ENCODE measurements at regions not wholly inside any gene's neighbourhood (a gene's known extent, or its start where the extent isn't known, plus 50 kb on each side); places are given as distances from the start of the nearest gene placed in this dataset.

DNA sequence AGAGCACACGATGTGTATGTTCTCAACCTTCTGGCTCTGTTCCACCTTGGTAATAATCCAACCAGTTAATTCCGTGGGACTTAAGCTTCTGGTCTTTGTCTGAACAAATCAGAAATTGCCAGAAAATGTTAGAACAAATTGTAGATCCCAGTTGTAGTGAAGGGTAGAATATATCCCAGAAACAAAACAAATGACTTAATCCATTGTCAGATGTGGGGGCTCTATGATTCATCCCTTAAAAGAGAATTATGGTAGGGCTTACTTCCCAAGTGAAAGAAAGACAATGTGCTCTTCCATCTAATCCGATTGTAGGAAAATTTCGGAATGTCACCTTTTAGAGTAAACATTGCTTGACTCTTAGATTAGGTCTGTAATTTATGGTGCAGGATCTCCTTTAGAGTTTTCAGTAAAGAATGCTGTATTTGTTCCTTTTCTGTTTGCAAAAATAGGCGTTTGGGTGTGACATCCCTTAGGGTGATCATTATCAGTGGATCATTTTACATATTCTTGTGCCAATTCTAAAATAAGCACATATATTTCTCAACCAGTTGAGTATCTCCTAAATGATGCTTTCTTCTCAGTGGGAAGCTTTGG, 234.5 kb upstream of the ZNF217 start:
- no peak overlapping the region for H3K27ac ChIP-seq
- H3K27me3 ChIP-seq, result no peaks in the 10 kb centered on the region
- H3K4me3 Mint-ChIP-seq, result peak overlapping the region; percentile 23
- H2AFZ ChIP-seq (replicated peaks), result peak overlapping the region; percentile 87
- peaks cover 24% of the 10 kb centered on the region for H3K4me1 ChIP-seq
- H3K9ac ChIP-seq, result no peak overlapping the region
- no peaks in the 10 kb centered on the region for H3K9me3 ChIP-seq (ENCODE audit: low read depth)
- H3F3A ChIP-seq (ENCODE audit: low read depth), result no peaks in the 10 kb centered on the region
- H3K27me3 Mint-ChIP-seq (ENCODE audit: insufficient read depth, low read depth), result peaks cover 6% of the 10 kb centered on the region
- TF ChIP-seq, protein P1, sequence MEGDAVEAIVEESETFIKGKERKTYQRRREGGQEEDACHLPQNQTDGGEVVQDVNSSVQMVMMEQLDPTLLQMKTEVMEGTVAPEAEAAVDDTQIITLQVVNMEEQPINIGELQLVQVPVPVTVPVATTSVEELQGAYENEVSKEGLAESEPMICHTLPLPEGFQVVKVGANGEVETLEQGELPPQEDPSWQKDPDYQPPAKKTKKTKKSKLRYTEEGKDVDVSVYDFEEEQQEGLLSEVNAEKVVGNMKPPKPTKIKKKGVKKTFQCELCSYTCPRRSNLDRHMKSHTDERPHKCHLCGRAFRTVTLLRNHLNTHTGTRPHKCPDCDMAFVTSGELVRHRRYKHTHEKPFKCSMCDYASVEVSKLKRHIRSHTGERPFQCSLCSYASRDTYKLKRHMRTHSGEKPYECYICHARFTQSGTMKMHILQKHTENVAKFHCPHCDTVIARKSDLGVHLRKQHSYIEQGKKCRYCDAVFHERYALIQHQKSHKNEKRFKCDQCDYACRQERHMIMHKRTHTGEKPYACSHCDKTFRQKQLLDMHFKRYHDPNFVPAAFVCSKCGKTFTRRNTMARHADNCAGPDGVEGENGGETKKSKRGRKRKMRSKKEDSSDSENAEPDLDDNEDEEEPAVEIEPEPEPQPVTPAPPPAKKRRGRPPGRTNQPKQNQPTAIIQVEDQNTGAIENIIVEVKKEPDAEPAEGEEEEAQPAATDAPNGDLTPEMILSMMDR (IDR thresholded peaks at IDR 0.05), result no peak
- TF ChIP-seq EZH2 (IDR thresholded peaks at IDR 0.05) (no peak), EZH2phosphoT487 (IDR thresholded peaks at IDR 0.05) (no peak)
- H3K4me1 Mint-ChIP-seq, result peaks cover 48% of the 10 kb centered on the region
- H3K9me3 Mint-ChIP-seq, result peaks cover 2% of the 10 kb centered on the region
- H3K79me2 ChIP-seq (ENCODE audit: low read depth), result no peaks in the 10 kb centered on the region
- H3K27ac Mint-ChIP-seq, result peak overlapping the region; percentile 98
- no peak for DNase-seq (ENCODE audit: low spot score)
- no peaks in the 10 kb centered on the region for H4K20me1 ChIP-seq (ENCODE audit: low read depth)
- H3K36me3 Mint-ChIP-seq, result no peaks in the 10 kb centered on the region
- H3K4me3 ChIP-seq, result no peak overlapping the region
- peak overlapping the region; percentile 26 for H3K4me2 ChIP-seq
- H3K36me3 ChIP-seq, result no peaks in the 10 kb centered on the region

DNA sequence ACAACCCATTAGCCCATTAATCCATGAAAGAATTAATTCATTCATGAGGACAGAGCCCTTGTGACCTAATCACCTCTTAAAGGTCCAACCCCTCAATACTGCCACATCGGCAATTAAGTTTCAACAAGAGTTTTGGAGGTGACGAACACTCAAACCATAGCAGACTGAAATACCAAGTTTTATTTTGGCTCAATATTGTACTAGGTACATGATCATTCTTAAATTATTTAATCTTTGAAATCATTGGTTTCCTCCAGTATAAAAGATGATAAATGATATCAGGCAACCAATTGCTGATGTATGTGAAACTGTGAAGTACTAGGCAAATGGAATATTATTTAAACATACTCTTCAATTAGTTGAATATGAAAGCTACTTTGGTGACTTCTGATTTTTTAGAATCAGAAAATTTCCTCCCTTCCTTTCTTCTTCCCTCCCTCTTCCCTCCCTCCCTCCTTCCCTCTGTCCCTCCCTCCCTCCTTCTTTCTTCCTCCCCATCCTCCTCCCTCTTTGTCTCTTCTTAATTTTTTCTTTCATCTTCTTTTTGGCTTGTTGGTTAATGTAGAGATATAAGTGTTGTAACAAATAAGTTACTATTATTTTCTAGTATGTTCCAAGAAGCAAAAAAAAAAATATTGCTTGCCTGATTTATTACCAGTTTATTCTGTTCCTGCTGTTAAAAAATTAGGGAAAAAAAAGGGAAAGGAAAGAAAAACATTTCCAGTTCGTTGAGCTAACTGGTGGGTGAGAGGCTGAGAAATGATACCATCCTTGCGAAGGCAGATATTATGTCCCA, 233.9 kb upstream of the ZNF217 start:
- Mint-ChIP-seq H3K4me3 (no peak overlapping the region), H3K27ac (peak overlapping the region; percentile 12), H3K9me3 (peaks cover 2% of the 10 kb centered on the region), H3K27me3 (ENCODE audit: insufficient read depth, low read depth) (peaks cover 6% of the 10 kb centered on the region), H3K36me3 (no peaks in the 10 kb centered on the region), H3K4me1 (peaks cover 48% of the 10 kb centered on the region)
- DNase-seq (ENCODE audit: low spot score), result no peak
- no peak overlapping the region for H3K27ac ChIP-seq
- H3K79me2 ChIP-seq (ENCODE audit: low read depth), result no peaks in the 10 kb centered on the region
- TF ChIP-seq EZH2phosphoT487 (IDR thresholded peaks at IDR 0.05) (no peak), EZH2 (IDR thresholded peaks at IDR 0.05) (no peak)
- TF ChIP-seq, protein P1 (IDR thresholded peaks at IDR 0.05), result no peak
- H3F3A ChIP-seq (ENCODE audit: low read depth), result no peaks in the 10 kb centered on the region
- H3K9me3 ChIP-seq (ENCODE audit: low read depth), result no peaks in the 10 kb centered on the region
- no peak overlapping the region for H3K4me3 ChIP-seq
- no peak overlapping the region for H2AFZ ChIP-seq (replicated peaks)
- no peaks in the 10 kb centered on the region for H4K20me1 ChIP-seq (ENCODE audit: low read depth)
- H3K9ac ChIP-seq, result no peak overlapping the region
- no peaks in the 10 kb centered on the region for H3K36me3 ChIP-seq
- no peak overlapping the region for H3K4me2 ChIP-seq
- peaks cover 24% of the 10 kb centered on the region for H3K4me1 ChIP-seq
- no peaks in the 10 kb centered on the region for H3K27me3 ChIP-seq

DNA sequence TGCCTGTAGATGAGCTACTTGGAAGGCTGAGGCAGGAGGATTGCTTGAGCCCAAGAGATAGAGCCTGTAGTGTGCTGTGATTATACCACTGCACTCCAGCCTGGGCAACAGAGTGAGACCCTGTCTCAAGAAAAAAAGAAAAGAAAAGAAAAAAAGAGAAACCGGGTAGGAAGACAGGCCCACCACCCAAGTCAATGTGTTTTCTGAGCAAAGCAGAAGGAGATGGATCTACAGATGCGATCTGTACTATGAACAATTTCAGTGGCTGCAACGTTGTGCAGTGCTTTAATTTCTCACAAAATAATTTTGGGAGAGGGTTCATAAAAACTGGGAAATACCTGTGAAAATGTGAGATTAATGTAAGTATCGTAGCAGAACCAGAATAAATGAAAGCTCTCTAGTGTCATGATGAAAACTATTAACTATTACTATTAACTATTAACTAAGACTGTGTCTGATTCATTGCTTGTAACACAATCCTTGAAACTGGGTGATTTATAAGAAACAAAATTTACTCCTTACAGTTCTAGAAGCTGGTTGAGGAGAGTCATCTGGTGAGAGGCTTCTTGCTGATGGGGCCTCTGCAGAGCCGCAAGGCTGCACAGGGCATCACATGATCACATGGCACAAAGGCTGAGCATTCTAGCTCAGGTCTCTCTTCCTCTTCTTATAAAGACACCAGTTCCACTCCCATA, 233.1 kb upstream of the ZNF217 start:
- no peak overlapping the region for H3K4me3 Mint-ChIP-seq
- no peak overlapping the region for H3K4me3 ChIP-seq
- H3K9me3 ChIP-seq (ENCODE audit: low read depth), result no peaks in the 10 kb centered on the region
- no peak for DNase-seq (ENCODE audit: low spot score)
- no peaks in the 10 kb centered on the region for H4K20me1 ChIP-seq (ENCODE audit: low read depth)
- H3K9me3 Mint-ChIP-seq, result no peaks in the 10 kb centered on the region
- TF ChIP-seq, protein P1 (IDR thresholded peaks at IDR 0.05), result no peak
- TF ChIP-seq EZH2 (IDR thresholded peaks at IDR 0.05) (no peak), EZH2phosphoT487 (IDR thresholded peaks at IDR 0.05) (no peak)
- H3K27ac Mint-ChIP-seq, result peak overlapping the region; percentile 65
- H3K4me1 ChIP-seq, result peaks cover 24% of the 10 kb centered on the region
- no peak overlapping the region for H3K27ac ChIP-seq
- H3K4me1 Mint-ChIP-seq, result peaks cover 44% of the 10 kb centered on the region
- no peaks in the 10 kb centered on the region for H3K27me3 ChIP-seq
- H3K9ac ChIP-seq, result no peak overlapping the region
- H3K4me2 ChIP-seq, result no peak overlapping the region
- H2AFZ ChIP-seq (replicated peaks), result no peak overlapping the region
- H3K27me3 Mint-ChIP-seq (ENCODE audit: insufficient read depth, low read depth), result peaks cover 2% of the 10 kb centered on the region
- H3K36me3 ChIP-seq, result no peaks in the 10 kb centered on the region
- H3F3A ChIP-seq (ENCODE audit: low read depth), result no peaks in the 10 kb centered on the region
- H3K36me3 Mint-ChIP-seq, result no peaks in the 10 kb centered on the region
- H3K79me2 ChIP-seq (ENCODE audit: low read depth), result no peaks in the 10 kb centered on the region

Measured in neural progenitor cell (in vitro differentiated cells).